ENCODE measurements at regions not wholly inside any gene's neighbourhood (a gene's known extent, or its start where the extent isn't known, plus 50 kb on each side); places are given as distances from the start of the nearest gene placed in this dataset.

DNA sequence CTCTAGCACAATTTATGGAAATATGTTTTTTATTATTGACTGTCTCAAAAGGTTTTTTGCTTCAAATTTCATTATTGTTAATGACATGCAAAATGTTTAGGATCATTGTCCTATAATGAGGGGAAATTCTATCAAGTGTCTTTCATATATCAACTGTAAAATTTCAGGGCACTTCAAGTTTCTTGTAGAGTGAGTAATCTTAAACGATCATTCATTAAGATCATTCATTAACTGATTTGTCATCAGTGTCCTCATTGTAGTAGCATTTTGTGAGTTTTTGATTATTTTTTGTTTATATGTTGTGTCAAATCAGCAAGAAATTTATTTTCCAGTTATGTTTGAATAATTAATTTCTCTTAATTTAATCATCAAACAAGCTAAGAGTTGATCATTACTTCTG lies 111.8 kb upstream of the PRDX6 start:
- TF ChIP-seq, protein P1, sequence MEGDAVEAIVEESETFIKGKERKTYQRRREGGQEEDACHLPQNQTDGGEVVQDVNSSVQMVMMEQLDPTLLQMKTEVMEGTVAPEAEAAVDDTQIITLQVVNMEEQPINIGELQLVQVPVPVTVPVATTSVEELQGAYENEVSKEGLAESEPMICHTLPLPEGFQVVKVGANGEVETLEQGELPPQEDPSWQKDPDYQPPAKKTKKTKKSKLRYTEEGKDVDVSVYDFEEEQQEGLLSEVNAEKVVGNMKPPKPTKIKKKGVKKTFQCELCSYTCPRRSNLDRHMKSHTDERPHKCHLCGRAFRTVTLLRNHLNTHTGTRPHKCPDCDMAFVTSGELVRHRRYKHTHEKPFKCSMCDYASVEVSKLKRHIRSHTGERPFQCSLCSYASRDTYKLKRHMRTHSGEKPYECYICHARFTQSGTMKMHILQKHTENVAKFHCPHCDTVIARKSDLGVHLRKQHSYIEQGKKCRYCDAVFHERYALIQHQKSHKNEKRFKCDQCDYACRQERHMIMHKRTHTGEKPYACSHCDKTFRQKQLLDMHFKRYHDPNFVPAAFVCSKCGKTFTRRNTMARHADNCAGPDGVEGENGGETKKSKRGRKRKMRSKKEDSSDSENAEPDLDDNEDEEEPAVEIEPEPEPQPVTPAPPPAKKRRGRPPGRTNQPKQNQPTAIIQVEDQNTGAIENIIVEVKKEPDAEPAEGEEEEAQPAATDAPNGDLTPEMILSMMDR (conservative IDR thresholded peaks at IDR 0.05 in 1 of 2, IDR thresholded peaks at IDR 0.05 in 1 of 2; ENCODE audit: low read depth in 1 of 2, low read length in 2 of 2) = no peak
- no peak for TF ChIP-seq EZH2 (IDR thresholded peaks at IDR 0.05; ENCODE audit: low read length, missing control alignments)

Data from fibroblast of lung (primary cell).